ENCODE measurements at regions not wholly inside any gene's neighbourhood (a gene's known extent, or its start where the extent isn't known, plus 50 kb on each side); places are given as distances from the start of the nearest gene placed in this dataset.

GRCh38 chr1:67991546-67991945, 58.9 kb downstream of the DIRAS3 start:
- DNase-seq (ENCODE audit: low read depth), result no peak

GRCh38 chr1:67988066-67988465, 62.4 kb downstream of the DIRAS3 start:
- DNase-seq (ENCODE audit: low read depth), result no peak

- peak; percentile 61 for DNase-seq (ENCODE audit: low read depth)
These were observed 63.2 kb downstream of the DIRAS3 start for GRCh38 chr1:67987046-67987799.

- DNase-seq (ENCODE audit: low read depth), result peak; percentile 51
These were observed 66.6 kb downstream of the DIRAS3 start for GRCh38 chr1:67983867-67984266.

- peak; percentile 44 for DNase-seq (ENCODE audit: low read depth)
These were observed 70.4 kb downstream of the DIRAS3 start for GRCh38 chr1:67980028-67980427.

GRCh38 chr1:67979532-67979931, 70.9 kb downstream of the DIRAS3 start:
- DNase-seq (ENCODE audit: low read depth), result peak; percentile 59

GRCh38 chr1:67978890-67979516, 71.4 kb downstream of the DIRAS3 start:
- DNase-seq (ENCODE audit: low read depth), result peak; percentile 86

GRCh38 chr1:67977756-67978155, 72.7 kb downstream of the DIRAS3 start:
- no peak for DNase-seq (ENCODE audit: low read depth)

GRCh38 chr1:67973051-67973450, 77.4 kb downstream of the DIRAS3 start:
- no peak for DNase-seq (ENCODE audit: low read depth)

GRCh38 chr1:67970088-67970487, 80.3 kb downstream of the DIRAS3 start:
- DNase-seq (ENCODE audit: low read depth), result peak; percentile 87

- no peak for DNase-seq (ENCODE audit: low read depth)
These were observed 81.0 kb downstream of the DIRAS3 start for GRCh38 chr1:67969446-67969845.

GRCh38 chr1:67966666-67967009, 83.8 kb downstream of the DIRAS3 start:
- DNase-seq (ENCODE audit: low read depth), result no peak

- DNase-seq (ENCODE audit: low read depth), result no peak
These were observed 84.3 kb downstream of the DIRAS3 start for GRCh38 chr1:67965995-67966665.

GRCh38 chr1:67963263-67963662, 87.2 kb downstream of the DIRAS3 start:
- DNase-seq (ENCODE audit: low read depth), result no peak

- no peak for DNase-seq (ENCODE audit: low read depth)
These were observed 89.7 kb downstream of the DIRAS3 start for GRCh38 chr1:67960766-67961165.

- no peak for DNase-seq (ENCODE audit: low read depth)
These were observed 92.0 kb downstream of the DIRAS3 start for GRCh38 chr1:67958472-67958871.

- no peak for DNase-seq (ENCODE audit: low read depth)
These were observed 93.4 kb downstream of the DIRAS3 start for GRCh38 chr1:67957066-67957465.

- no peak for DNase-seq (ENCODE audit: low read depth)
These were observed 94.3 kb downstream of the DIRAS3 start for GRCh38 chr1:67956116-67956515.

- no peak for DNase-seq (ENCODE audit: low read depth)
These were observed 94.8 kb downstream of the DIRAS3 start for GRCh38 chr1:67955591-67955990.

GRCh38 chr1:67953301-67953700, 97.1 kb downstream of the DIRAS3 start:
- no peak for DNase-seq (ENCODE audit: low read depth)

GRCh38 chr1:67952071-67952470, 98.4 kb downstream of the DIRAS3 start:
- DNase-seq (ENCODE audit: low read depth), result no peak

- no peak for DNase-seq (ENCODE audit: low read depth)
These were observed 99.4 kb downstream of the DIRAS3 start for GRCh38 chr1:67951014-67951413.

Measured in Daoy (cell line).